Islet of Langerhans (tissue), 1 donor: ENCODE measurements at regions not wholly inside any gene's neighbourhood (a gene's known extent, or its start where the extent isn't known, plus 50 kb on each side); places are given as distances from the start of the nearest gene placed in this dataset.
"Not testable (repeated sequence)": the region's sequence is repeated elsewhere in the genome, so short reads cannot be mapped to it uniquely, and the experiment has no call there.

ENCODE experiments used
- FAIRE-seq: peaks from one replicate; lab custom pipeline; 2011; peaks lifted over from hg19 to GRCh38; lab: Jason Lieb, UNC

- FAIRE-seq, result no peak
Observed at GRCh38 chr11:23873406-23873805, 623.4 kb upstream of the LUZP2 start.

GRCh38 chr11:23875176-23875850 is 621.5 kb upstream of the LUZP2 start:
- no peak for FAIRE-seq

- FAIRE-seq, result not testable (repeated sequence)
Observed at GRCh38 chr11:23883426-23884048, 613.3 kb upstream of the LUZP2 start.

- no peak for FAIRE-seq
Observed at GRCh38 chr11:23884341-23884740, 612.5 kb upstream of the LUZP2 start.

- no peak for FAIRE-seq
Observed at GRCh38 chr11:23885801-23886200, 611.1 kb upstream of the LUZP2 start.

GRCh38 chr11:23887122-23887521 is 609.7 kb upstream of the LUZP2 start:
- not testable (repeated sequence) for FAIRE-seq

GRCh38 chr11:23893126-23893525 is 603.7 kb upstream of the LUZP2 start:
- no peak for FAIRE-seq

- FAIRE-seq, result no peak
Observed at GRCh38 chr11:23897453-23898286, 599.2 kb upstream of the LUZP2 start.

GRCh38 chr11:23903044-23903704 is 593.7 kb upstream of the LUZP2 start:
- FAIRE-seq, result no peak

GRCh38 chr11:23919455-23919854 is 577.4 kb upstream of the LUZP2 start:
- no peak for FAIRE-seq

- no peak for FAIRE-seq
Observed at GRCh38 chr11:23923357-23923756, 573.5 kb upstream of the LUZP2 start.

GRCh38 chr11:23924226-23924625 is 572.6 kb upstream of the LUZP2 start:
- no peak for FAIRE-seq

- no peak for FAIRE-seq
Observed at GRCh38 chr11:23931443-23931842, 565.4 kb upstream of the LUZP2 start.

- FAIRE-seq, result no peak
Observed at GRCh38 chr11:23932485-23932898, 564.4 kb upstream of the LUZP2 start.

- no peak for FAIRE-seq
Observed at GRCh38 chr11:23933721-23934120, 563.1 kb upstream of the LUZP2 start.

GRCh38 chr11:23934671-23935270 is 562.1 kb upstream of the LUZP2 start:
- FAIRE-seq, result not testable (repeated sequence)

GRCh38 chr11:23942117-23942815 is 554.6 kb upstream of the LUZP2 start:
- FAIRE-seq, result not testable (repeated sequence)

GRCh38 chr11:23944923-23945322 is 551.9 kb upstream of the LUZP2 start:
- no peak for FAIRE-seq

GRCh38 chr11:23947883-23948282 is 549.0 kb upstream of the LUZP2 start:
- FAIRE-seq, result no peak

- FAIRE-seq, result no peak
Observed at GRCh38 chr11:23948851-23949250, 548.0 kb upstream of the LUZP2 start.

GRCh38 chr11:23953951-23954710 is 542.7 kb upstream of the LUZP2 start:
- FAIRE-seq, result no peak
